NCI-H82 treated with DMSO at 0.1 percent for 48 hours (cell line): ENCODE measurements at regions not wholly inside any gene's neighbourhood (a gene's known extent, or its start where the extent isn't known, plus 50 kb on each side); places are given as distances from the start of the nearest gene placed in this dataset.
A peak's percentile ranks its signal among the peaks of the same experiment; 100 is the strongest.

Experiments used
- DNase-seq: peaks from one replicate; lab custom pipeline; 2025; ENCODE audit not compliant: unreplicated experiment; lab: John Stamatoyannopoulos, UW

GRCh38 chr4:162657966-162658365 is 494.2 kb upstream of the FSTL5 start:
- no peak for DNase-seq

- no peak for DNase-seq
Observed at GRCh38 chr4:162650166-162650565, 486.4 kb upstream of the FSTL5 start.

GRCh38 chr4:162645381-162645780 is 481.6 kb upstream of the FSTL5 start:
- peak; percentile 1 for DNase-seq

GRCh38 chr4:162644346-162644745 is 480.5 kb upstream of the FSTL5 start:
- DNase-seq, result no peak

- no peak for DNase-seq
Observed at GRCh38 chr4:162640152-162640551, 476.4 kb upstream of the FSTL5 start.

- DNase-seq, result no peak
Observed at GRCh38 chr4:162634390-162634789, 470.6 kb upstream of the FSTL5 start.

GRCh38 chr4:162622664-162623063 is 458.9 kb upstream of the FSTL5 start:
- no peak for DNase-seq

GRCh38 chr4:162610116-162610515 is 446.3 kb upstream of the FSTL5 start:
- no peak for DNase-seq

GRCh38 chr4:162586266-162586665 is 422.5 kb upstream of the FSTL5 start:
- no peak for DNase-seq

GRCh38 chr4:162582180-162582579 is 418.4 kb upstream of the FSTL5 start:
- DNase-seq, result no peak

GRCh38 chr4:162565730-162566129 is 401.9 kb upstream of the FSTL5 start:
- peak; percentile 88 for DNase-seq

GRCh38 chr4:162560073-162560472 is 396.3 kb upstream of the FSTL5 start:
- DNase-seq, result no peak

- DNase-seq, result no peak
Observed at GRCh38 chr4:162557516-162558106, 393.8 kb upstream of the FSTL5 start.

- DNase-seq, result no peak
Observed at GRCh38 chr4:162535121-162535520, 371.3 kb upstream of the FSTL5 start.

GRCh38 chr4:162523171-162523570 is 359.4 kb upstream of the FSTL5 start:
- DNase-seq, result no peak

GRCh38 chr4:162522724-162523123 is 358.9 kb upstream of the FSTL5 start:
- no peak for DNase-seq

GRCh38 chr4:162510937-162511336 is 347.1 kb upstream of the FSTL5 start:
- no peak for DNase-seq

GRCh38 chr4:162510115-162510514 is 346.3 kb upstream of the FSTL5 start:
- no peak for DNase-seq

- no peak for DNase-seq
Observed at GRCh38 chr4:162509333-162509732, 345.5 kb upstream of the FSTL5 start.

GRCh38 chr4:162506253-162506652 is 342.5 kb upstream of the FSTL5 start:
- DNase-seq, result no peak

- DNase-seq, result no peak
Observed at GRCh38 chr4:162503868-162504267, 340.1 kb upstream of the FSTL5 start.

GRCh38 chr4:162502109-162502508 is 338.3 kb upstream of the FSTL5 start:
- no peak for DNase-seq

GRCh38 chr4:162499478-162499877 is 335.7 kb upstream of the FSTL5 start:
- no peak for DNase-seq

- no peak for DNase-seq
Observed at GRCh38 chr4:162498168-162498567, 334.4 kb upstream of the FSTL5 start.
